HepG2 (cell line): ENCODE measurements at regions not wholly inside any gene's neighbourhood (a gene's known extent, or its start where the extent isn't known, plus 50 kb on each side); places are given as distances from the start of the nearest gene placed in this dataset.

Experiments used
- EZH2 ChIP-seq: conservative IDR thresholded peaks from 2 replicates; pipeline ENCODE4 v1.6.1; 2012; ENCODE audit warnings: mild to moderate bottlenecking, low read depth, low read length, moderate library complexity
- NCOA2 ChIP-seq: sonication (generic); formaldehyde crosslinking; IDR thresholded peaks from 2 replicates; pipeline ENCODE4 v1.8.0; 2022; ENCODE audit warnings: inconsistent platforms
- TF ChIP-seq, protein P1 (sequence below): fragments of 450-650 bp; IDR thresholded peaks from 2 replicates; pipeline ENCODE4 v1.6.1; 2016

DNA sequence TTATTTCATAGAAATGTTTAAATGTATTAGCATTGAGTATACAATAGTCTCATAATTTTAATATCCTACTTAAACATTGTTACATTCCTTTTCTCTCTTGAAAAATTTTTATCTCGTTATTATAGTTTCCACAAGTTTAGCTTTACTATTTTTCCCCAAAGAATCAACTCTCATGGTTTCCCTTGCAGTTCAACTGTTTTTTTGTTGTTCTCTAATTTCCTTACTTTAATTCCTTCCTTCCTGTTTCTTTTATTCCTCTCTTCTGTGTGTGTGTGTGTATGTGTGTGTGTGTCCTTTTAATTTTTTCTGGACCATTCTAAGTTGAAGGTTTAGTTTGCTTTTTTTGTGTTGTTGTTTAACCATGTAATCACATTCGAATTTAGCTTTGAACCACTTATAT, 171.1 kb downstream of the GASK1B start:
- TF ChIP-seq NCOA2 (no peak), EZH2 (no peak)
- TF ChIP-seq, protein P1, sequence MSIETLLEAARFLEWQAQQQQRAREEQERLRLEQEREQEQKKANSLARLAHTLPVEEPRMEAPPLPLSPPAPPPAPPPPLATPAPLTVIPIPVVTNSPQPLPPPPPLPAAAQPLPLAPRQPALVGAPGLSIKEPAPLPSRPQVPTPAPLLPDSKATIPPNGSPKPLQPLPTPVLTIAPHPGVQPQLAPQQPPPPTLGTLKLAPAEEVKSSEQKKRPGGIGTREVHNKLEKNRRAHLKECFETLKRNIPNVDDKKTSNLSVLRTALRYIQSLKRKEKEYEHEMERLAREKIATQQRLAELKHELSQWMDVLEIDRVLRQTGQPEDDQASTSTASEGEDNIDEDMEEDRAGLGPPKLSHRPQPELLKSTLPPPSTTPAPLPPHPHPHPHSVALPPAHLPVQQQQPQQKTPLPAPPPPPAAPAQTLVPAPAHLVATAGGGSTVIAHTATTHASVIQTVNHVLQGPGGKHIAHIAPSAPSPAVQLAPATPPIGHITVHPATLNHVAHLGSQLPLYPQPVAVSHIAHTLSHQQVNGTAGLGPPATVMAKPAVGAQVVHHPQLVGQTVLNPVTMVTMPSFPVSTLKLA: no peak
